ENCODE measurements at regions not wholly inside any gene's neighbourhood (a gene's known extent, or its start where the extent isn't known, plus 50 kb on each side); places are given as distances from the start of the nearest gene placed in this dataset.

GRCh38 chr3:73753985-73754384 is 129.2 kb upstream of the PDZRN3 start:
- TF ChIP-seq MAX (IDR thresholded peaks at IDR 0.05; ENCODE audit: low read depth, low read length) = no peak
- TF ChIP-seq, protein P1, sequence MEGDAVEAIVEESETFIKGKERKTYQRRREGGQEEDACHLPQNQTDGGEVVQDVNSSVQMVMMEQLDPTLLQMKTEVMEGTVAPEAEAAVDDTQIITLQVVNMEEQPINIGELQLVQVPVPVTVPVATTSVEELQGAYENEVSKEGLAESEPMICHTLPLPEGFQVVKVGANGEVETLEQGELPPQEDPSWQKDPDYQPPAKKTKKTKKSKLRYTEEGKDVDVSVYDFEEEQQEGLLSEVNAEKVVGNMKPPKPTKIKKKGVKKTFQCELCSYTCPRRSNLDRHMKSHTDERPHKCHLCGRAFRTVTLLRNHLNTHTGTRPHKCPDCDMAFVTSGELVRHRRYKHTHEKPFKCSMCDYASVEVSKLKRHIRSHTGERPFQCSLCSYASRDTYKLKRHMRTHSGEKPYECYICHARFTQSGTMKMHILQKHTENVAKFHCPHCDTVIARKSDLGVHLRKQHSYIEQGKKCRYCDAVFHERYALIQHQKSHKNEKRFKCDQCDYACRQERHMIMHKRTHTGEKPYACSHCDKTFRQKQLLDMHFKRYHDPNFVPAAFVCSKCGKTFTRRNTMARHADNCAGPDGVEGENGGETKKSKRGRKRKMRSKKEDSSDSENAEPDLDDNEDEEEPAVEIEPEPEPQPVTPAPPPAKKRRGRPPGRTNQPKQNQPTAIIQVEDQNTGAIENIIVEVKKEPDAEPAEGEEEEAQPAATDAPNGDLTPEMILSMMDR (IDR thresholded peaks at IDR 0.05 in 2 of 3, conservative IDR thresholded peaks at IDR 0.05 in 1 of 3; ENCODE audit: control insufficient read depth in 2 of 3, extremely low read depth in 1 of 3, insufficient read depth in 1 of 3, low read depth in 3 of 3, low read length in 3 of 3) = no peak
- TF ChIP-seq POLR2A (IDR thresholded peaks at IDR 0.05; ENCODE audit: low read depth, low read length) = no peak
- TF ChIP-seq IRF3 (IDR thresholded peaks at IDR 0.05) = no peak
- no peak for TF ChIP-seq ZBED1 (IDR thresholded peaks at IDR 0.05; ENCODE audit: borderline replicate concordance)
- no peak for TF ChIP-seq EZH2 (IDR thresholded peaks at IDR 0.05; ENCODE audit: borderline replicate concordance, control insufficient read depth, low read depth, low read length)
- no peak for TF ChIP-seq RFX5 (IDR thresholded peaks at IDR 0.05; ENCODE audit: low read depth, low read length)
- no peak for TF ChIP-seq POLR2AphosphoS5 (IDR thresholded peaks at IDR 0.05; ENCODE audit: low read length)
- no peak for TF ChIP-seq SIX5 (IDR thresholded peaks at IDR 0.05; ENCODE audit: low read depth, low read length, severe bottlenecking)
- no peak for TF ChIP-seq ETV6 (conservative IDR thresholded peaks at IDR 0.05 in 1 of 2, IDR thresholded peaks at IDR 0.05 in 1 of 2; ENCODE audit: borderline replicate concordance in 1 of 2, low read depth in 1 of 2)

Data from GM12878 (cell line).